ENCODE measurements at regions not wholly inside any gene's neighbourhood (a gene's known extent, or its start where the extent isn't known, plus 50 kb on each side); places are given as distances from the start of the nearest gene placed in this dataset.

GRCh38 chr2:241945311-241945710, 75.8 kb downstream of the RTP5 start:
- Histone ChIP-seq H3K4me3 (ENCODE audit: low read depth, low read length) (no peak overlapping the region), H3K9me3 (ENCODE audit: control insufficient read depth, low read length) (no peaks in the 10 kb centered on the region), H3K4me1 (no peaks in the 10 kb centered on the region), H3K9ac (no peak overlapping the region), H3K27ac (no peak overlapping the region), H3K27me3 (ENCODE audit: control insufficient read depth, insufficient read depth, low read length) (no peaks in the 10 kb centered on the region), H2AFZ (no peak overlapping the region), H3K79me2 (no peaks in the 10 kb centered on the region), H3K4me2 (ENCODE audit: low read length) (no peak overlapping the region), H3K36me3 (ENCODE audit: control insufficient read depth, insufficient read depth, low read length) (no peaks in the 10 kb centered on the region)
- TF ChIP-seq CTCF (IDR thresholded peaks at IDR 0.05) = no peak

GRCh38 chr2:241945803-241946202, 76.3 kb downstream of the RTP5 start:
- Histone ChIP-seq H3K79me2 (peaks cover 2% of the 10 kb centered on the region), H3K4me3 (ENCODE audit: low read depth, low read length) (no peak overlapping the region), H3K27me3 (ENCODE audit: control insufficient read depth, insufficient read depth, low read length) (no peaks in the 10 kb centered on the region), H3K9me3 (ENCODE audit: control insufficient read depth, low read length) (no peaks in the 10 kb centered on the region), H3K4me1 (peaks cover 2% of the 10 kb centered on the region), H3K36me3 (ENCODE audit: control insufficient read depth, insufficient read depth, low read length) (no peaks in the 10 kb centered on the region), H3K27ac (no peak overlapping the region), H3K4me2 (ENCODE audit: low read length) (no peak overlapping the region), H2AFZ (no peak overlapping the region), H3K9ac (no peak overlapping the region)
- no peak for TF ChIP-seq CTCF (IDR thresholded peaks at IDR 0.05)

- no peak overlapping the region for H3K9ac ChIP-seq
These were observed 76.9 kb downstream of the RTP5 start for GRCh38 chr2:241946306-241947003.

GRCh38 chr2:241947004-241947350, 77.4 kb downstream of the RTP5 start:
- TF ChIP-seq CTCF (IDR thresholded peaks at IDR 0.05) = no peak
- Histone ChIP-seq H3K27ac (no peak overlapping the region), H3K36me3 (ENCODE audit: control insufficient read depth, insufficient read depth, low read length) (no peaks in the 10 kb centered on the region), H3K79me2 (peaks cover 2% of the 10 kb centered on the region), H3K9ac (no peak overlapping the region), H3K9me3 (ENCODE audit: control insufficient read depth, low read length) (no peaks in the 10 kb centered on the region), H3K27me3 (ENCODE audit: control insufficient read depth, insufficient read depth, low read length) (no peaks in the 10 kb centered on the region), H3K4me2 (ENCODE audit: low read length) (no peak overlapping the region), H3K4me3 (ENCODE audit: low read depth, low read length) (no peak overlapping the region), H3K4me1 (peaks cover 2% of the 10 kb centered on the region), H2AFZ (no peak overlapping the region)

More at GRCh38 chr2:241946306-241947003, 76.9 kb downstream of the RTP5 start:
- no peak overlapping the region for H3K4me2 ChIP-seq (ENCODE audit: low read length)
- H3K36me3 ChIP-seq (ENCODE audit: control insufficient read depth, insufficient read depth, low read length) = no peaks in the 10 kb centered on the region
- no peak overlapping the region for H2AFZ ChIP-seq
- peaks cover 2% of the 10 kb centered on the region for H3K79me2 ChIP-seq
- no peak overlapping the region for H3K27ac ChIP-seq
- no peak for TF ChIP-seq CTCF (IDR thresholded peaks at IDR 0.05)
- no peaks in the 10 kb centered on the region for H3K9me3 ChIP-seq (ENCODE audit: control insufficient read depth, low read length)
- peaks cover 2% of the 10 kb centered on the region for H3K4me1 ChIP-seq
- no peak overlapping the region for H3K4me3 ChIP-seq (ENCODE audit: low read depth, low read length)
- no peaks in the 10 kb centered on the region for H3K27me3 ChIP-seq (ENCODE audit: control insufficient read depth, insufficient read depth, low read length)

DNA sequence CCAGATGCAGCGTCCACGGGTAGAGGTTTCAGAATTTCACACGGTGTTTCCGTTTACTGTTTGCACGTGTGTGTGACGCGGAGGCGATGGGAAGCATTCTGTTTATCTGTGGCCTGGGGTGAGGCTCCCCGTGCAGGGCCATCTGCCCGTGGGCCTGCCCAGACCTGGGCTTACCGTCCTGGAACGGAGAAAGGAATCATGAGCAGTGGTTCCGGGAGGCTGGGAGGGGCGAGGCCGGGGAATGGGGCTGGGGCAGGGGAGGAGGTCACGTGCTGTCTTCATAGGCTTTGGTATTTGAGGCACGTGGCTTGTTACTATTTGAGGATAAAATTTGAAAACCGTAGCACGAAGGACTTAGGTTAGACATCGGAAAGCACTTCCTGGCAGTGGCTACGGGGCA, 77.9 kb downstream of the RTP5 start:
- Histone ChIP-seq H3K27me3 (ENCODE audit: control insufficient read depth, insufficient read depth, low read length) (no peaks in the 10 kb centered on the region), H3K9me3 (ENCODE audit: control insufficient read depth, low read length) (no peaks in the 10 kb centered on the region), H3K79me2 (peaks cover 2% of the 10 kb centered on the region), H3K36me3 (ENCODE audit: control insufficient read depth, insufficient read depth, low read length) (no peaks in the 10 kb centered on the region), H3K27ac (no peak overlapping the region), H3K4me3 (ENCODE audit: low read depth, low read length) (no peak overlapping the region), H3K4me2 (ENCODE audit: low read length) (no peak overlapping the region), H2AFZ (no peak overlapping the region), H3K9ac (no peak overlapping the region), H3K4me1 (peaks cover 2% of the 10 kb centered on the region)
- TF ChIP-seq CTCF (IDR thresholded peaks at IDR 0.05) = no peak
